ENCODE measurements at regions not wholly inside any gene's neighbourhood (a gene's known extent, or its start where the extent isn't known, plus 50 kb on each side); places are given as distances from the start of the nearest gene placed in this dataset.

DNA sequence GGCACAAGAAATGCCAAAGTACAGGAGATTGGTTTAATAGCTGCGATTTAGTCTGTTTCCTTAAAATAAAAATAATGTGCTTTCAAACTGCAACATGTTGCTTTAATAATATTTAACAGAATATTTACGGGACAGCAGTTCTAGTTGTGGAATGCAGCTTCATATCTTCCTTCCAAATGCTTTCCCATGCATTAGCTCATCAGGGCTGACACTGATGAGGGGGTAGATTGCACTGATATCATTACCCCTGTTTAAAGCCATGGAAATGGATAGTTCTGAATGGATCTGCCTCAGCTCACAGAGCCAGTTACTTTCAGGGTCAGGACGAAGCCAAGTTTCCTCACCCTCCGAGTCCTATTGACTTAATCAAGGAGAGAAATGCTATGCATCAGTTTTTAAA lies 93.2 kb upstream of the OSMR start:
- TF ChIP-seq POLR2AphosphoS5 (IDR thresholded peaks at IDR 0.05) (no peak), CTCF (IDR thresholded peaks at IDR 0.05 in 8 of 11, conservative IDR thresholded peaks at IDR 0.05 in 3 of 11) (no peak), POLR2A (IDR thresholded peaks at IDR 0.05) (no peak)

Measured in spleen (tissue), 7 donors.